Adrenal gland (tissue), 5 donors: ENCODE measurements at regions not wholly inside any gene's neighbourhood (a gene's known extent, or its start where the extent isn't known, plus 50 kb on each side); places are given as distances from the start of the nearest gene placed in this dataset.

Source experiments
- CTCF ChIP-seq, 6 experiments: fragments of 450-650 bp in 4 of 6; fragments of 200-600 bp in 2 of 6; sonication (generic) in 1 of 6; IDR thresholded peaks; 1 replicate in 5 of 6; 2 replicates in 1 of 6; pipeline versions ENCODE4 v1.5.1 to v1.8.0; 2016 to 2021; ENCODE audit warnings: antibody characterized with exemption in 6 of 6, mild to moderate bottlenecking in 2 of 6, moderate library complexity in 1 of 6
- POLR2A ChIP-seq, 2 donors: fragments of 450-650 bp; IDR thresholded peaks; one replicate each; pipeline ENCODE4 v1.6.1; 2017; ENCODE audit warnings: antibody characterized with exemption in 2 of 2, mild to moderate bottlenecking in 2 of 2, moderate library complexity in 1 of 2
- donor health status: DM: no; HTN: no; CAD: no.

GRCh38 chr2:164046040-164046439, 310.2 kb upstream of the FIGN start:
- TF ChIP-seq CTCF (IDR thresholded peaks at IDR 0.05) (no peak), POLR2A (IDR thresholded peaks at IDR 0.05) (no peak)
